Endothelial cell of umbilical vein (primary cell): ENCODE measurements at regions not wholly inside any gene's neighbourhood (a gene's known extent, or its start where the extent isn't known, plus 50 kb on each side); places are given as distances from the start of the nearest gene placed in this dataset.

ENCODE experiments used
- CTCF ChIP-seq, 2 donors: IDR thresholded peaks; 1 replicate in 1 of 2; 2 replicates in 1 of 2; pipeline ENCODE4 v1.5.1; 2011; ENCODE audit warnings: low read length in 2 of 2, mild to moderate bottlenecking in 2 of 2, moderate library complexity in 2 of 2, control low read depth in 1 of 2, inconsistent platforms in 1 of 2, low read depth in 1 of 2; ENCODE audit not compliant: insufficient read depth in 1 of 2; ENCODE audit errors: extremely low read depth in 1 of 2
- EZH2 ChIP-seq: IDR thresholded peaks from 2 replicates; pipeline ENCODE4 v1.6.1; 2012; ENCODE audit warnings: borderline replicate concordance, low read depth, mild to moderate bottlenecking, moderate library complexity, low read length, inconsistent platforms; ENCODE audit not compliant: severe bottlenecking
- JUN ChIP-seq: IDR thresholded peaks from 2 replicates; pipeline ENCODE4 v1.6.1; 2011; ENCODE audit warnings: borderline replicate concordance, low read depth; ENCODE audit not compliant: insufficient read length, insufficient read depth
- MAX ChIP-seq: IDR thresholded peaks from 2 replicates; pipeline ENCODE4 v1.6.1; 2011; ENCODE audit not compliant: insufficient read depth, insufficient read length
- POLR2A ChIP-seq: IDR thresholded peaks from 2 replicates; pipeline ENCODE4 v1.6.1; 2012; ENCODE audit warnings: low read depth, mild to moderate bottlenecking, control low read depth, low read length
- POLR2AphosphoS5 ChIP-seq: IDR thresholded peaks from 2 replicates; pipeline ENCODE4 v1.6.1; 2012; ENCODE audit warnings: low read depth, mild to moderate bottlenecking, control low read depth, low read length, moderate library complexity; ENCODE audit not compliant: insufficient read depth

GRCh38 chr20:6178537-6178936 lies 55.7 kb upstream of the FERMT1 start:
- peak; percentile 29 to 36 for TF ChIP-seq CTCF (IDR thresholded peaks at IDR 0.05; ENCODE audit: extremely low read depth in 1 of 2, insufficient read depth in 1 of 2, low read depth in 1 of 2, low read length in 2 of 2)
- TF ChIP-seq EZH2: no peak
- no peak for TF ChIP-seq JUN
- TF ChIP-seq POLR2A: no peak
- no peak for TF ChIP-seq POLR2AphosphoS5
- no peak for TF ChIP-seq MAX
